A673 (cell line): ENCODE measurements at regions not wholly inside any gene's neighbourhood (a gene's known extent, or its start where the extent isn't known, plus 50 kb on each side); places are given as distances from the start of the nearest gene placed in this dataset.

Experiments
- EZH2 ChIP-seq: fragments of 200-600 bp; sonication (generic); IDR thresholded peaks from 2 replicates; pipeline ENCODE4 v1.6.1; 2017; ENCODE audit warnings: borderline replicate concordance, low read depth, mild to moderate bottlenecking, mixed read lengths, antibody characterized with exemption, low read length; ENCODE audit not compliant: poor library complexity, severe bottlenecking
- TF ChIP-seq, protein P1 (sequence below): fragments of 300-800, 200-600 bp; sonication (generic); conservative IDR thresholded peaks from 2 replicates; pipeline ENCODE4 v1.5.1; 2017; ENCODE audit warnings: low read depth, mild to moderate bottlenecking, antibody characterized with exemption, low read length, moderate library complexity, mixed read lengths

DNA sequence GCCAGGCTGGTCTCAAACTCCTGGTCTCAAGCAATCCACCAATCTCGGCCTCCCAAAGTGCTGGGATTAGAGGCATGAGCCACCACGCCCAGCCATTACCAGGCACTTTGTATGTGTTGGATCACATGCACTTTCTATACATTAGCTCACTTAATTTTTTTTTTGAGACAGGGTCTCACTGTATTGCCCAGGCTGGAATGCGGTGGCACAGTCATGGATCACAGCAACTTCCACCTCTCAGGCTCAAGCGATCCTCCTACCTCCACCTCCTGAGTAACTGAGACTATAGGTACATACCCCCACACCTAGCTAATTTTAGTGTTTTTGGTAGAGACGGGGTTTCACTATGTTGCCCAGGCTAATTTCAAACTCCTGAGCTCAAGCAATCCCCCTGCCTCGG, 203.0 kb upstream of the MYL2 start:
- TF ChIP-seq, protein P1, sequence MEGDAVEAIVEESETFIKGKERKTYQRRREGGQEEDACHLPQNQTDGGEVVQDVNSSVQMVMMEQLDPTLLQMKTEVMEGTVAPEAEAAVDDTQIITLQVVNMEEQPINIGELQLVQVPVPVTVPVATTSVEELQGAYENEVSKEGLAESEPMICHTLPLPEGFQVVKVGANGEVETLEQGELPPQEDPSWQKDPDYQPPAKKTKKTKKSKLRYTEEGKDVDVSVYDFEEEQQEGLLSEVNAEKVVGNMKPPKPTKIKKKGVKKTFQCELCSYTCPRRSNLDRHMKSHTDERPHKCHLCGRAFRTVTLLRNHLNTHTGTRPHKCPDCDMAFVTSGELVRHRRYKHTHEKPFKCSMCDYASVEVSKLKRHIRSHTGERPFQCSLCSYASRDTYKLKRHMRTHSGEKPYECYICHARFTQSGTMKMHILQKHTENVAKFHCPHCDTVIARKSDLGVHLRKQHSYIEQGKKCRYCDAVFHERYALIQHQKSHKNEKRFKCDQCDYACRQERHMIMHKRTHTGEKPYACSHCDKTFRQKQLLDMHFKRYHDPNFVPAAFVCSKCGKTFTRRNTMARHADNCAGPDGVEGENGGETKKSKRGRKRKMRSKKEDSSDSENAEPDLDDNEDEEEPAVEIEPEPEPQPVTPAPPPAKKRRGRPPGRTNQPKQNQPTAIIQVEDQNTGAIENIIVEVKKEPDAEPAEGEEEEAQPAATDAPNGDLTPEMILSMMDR = no peak
- TF ChIP-seq EZH2 = no peak
